OCI-LY3 (cell line): ENCODE measurements at regions not wholly inside any gene's neighbourhood (a gene's known extent, or its start where the extent isn't known, plus 50 kb on each side); places are given as distances from the start of the nearest gene placed in this dataset.
"Not testable (repeated sequence)": the region's sequence is repeated elsewhere in the genome, so short reads cannot be mapped to it uniquely, and the experiment has no call there.

Experiments
- EZH2phosphoT487 ChIP-seq: fragments of 200-600 bp; shearing (Covaris generic); IDR thresholded peaks from 2 replicates; pipeline ENCODE4 v1.6.1; 2018; ENCODE audit warnings: antibody characterized with exemption, mixed run types, low read depth
- TF ChIP-seq, protein P1 (sequence below): fragments of 200-600, 300-600 bp; sonication (generic); IDR thresholded peaks from 2 replicates; pipeline ENCODE4 v1.5.1; 2014; ENCODE audit warnings: antibody characterized with exemption, low read length, low read depth

- TF ChIP-seq, protein P1, sequence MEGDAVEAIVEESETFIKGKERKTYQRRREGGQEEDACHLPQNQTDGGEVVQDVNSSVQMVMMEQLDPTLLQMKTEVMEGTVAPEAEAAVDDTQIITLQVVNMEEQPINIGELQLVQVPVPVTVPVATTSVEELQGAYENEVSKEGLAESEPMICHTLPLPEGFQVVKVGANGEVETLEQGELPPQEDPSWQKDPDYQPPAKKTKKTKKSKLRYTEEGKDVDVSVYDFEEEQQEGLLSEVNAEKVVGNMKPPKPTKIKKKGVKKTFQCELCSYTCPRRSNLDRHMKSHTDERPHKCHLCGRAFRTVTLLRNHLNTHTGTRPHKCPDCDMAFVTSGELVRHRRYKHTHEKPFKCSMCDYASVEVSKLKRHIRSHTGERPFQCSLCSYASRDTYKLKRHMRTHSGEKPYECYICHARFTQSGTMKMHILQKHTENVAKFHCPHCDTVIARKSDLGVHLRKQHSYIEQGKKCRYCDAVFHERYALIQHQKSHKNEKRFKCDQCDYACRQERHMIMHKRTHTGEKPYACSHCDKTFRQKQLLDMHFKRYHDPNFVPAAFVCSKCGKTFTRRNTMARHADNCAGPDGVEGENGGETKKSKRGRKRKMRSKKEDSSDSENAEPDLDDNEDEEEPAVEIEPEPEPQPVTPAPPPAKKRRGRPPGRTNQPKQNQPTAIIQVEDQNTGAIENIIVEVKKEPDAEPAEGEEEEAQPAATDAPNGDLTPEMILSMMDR, result not testable (repeated sequence)
- not testable (repeated sequence) for TF ChIP-seq EZH2phosphoT487
These were observed 99.4 kb upstream of the NRBF2 start for GRCh38 chr10:63033616-63034185.
